K562 (cell line): ENCODE measurements at regions not wholly inside any gene's neighbourhood (a gene's known extent, or its start where the extent isn't known, plus 50 kb on each side); places are given as distances from the start of the nearest gene placed in this dataset.

Experiments
- HEY1 ChIP-seq: fragments of 250-450 bp; sonication (Bioruptor Pico); IDR thresholded peaks from 2 replicates; pipeline ENCODE4 v1.5.0; 2020; ENCODE audit warnings: mild to moderate bottlenecking, moderate library complexity, borderline replicate concordance
- POU5F1 ChIP-seq: fragments of 150-350 bp; IDR thresholded peaks from 2 replicates; pipeline ENCODE4 v1.6.1; 2014; ENCODE audit warnings: borderline replicate concordance, low read length, low read depth, mild to moderate bottlenecking; ENCODE audit not compliant: partially characterized antibody
- SAP30 ChIP-seq: fragments of 200-600 bp; sonication (generic); IDR thresholded peaks from 2 replicates; pipeline ENCODE4 v1.6.1; 2012; ENCODE audit warnings: borderline replicate concordance, low read depth, mild to moderate bottlenecking, moderate library complexity, low read length, control low read depth, inconsistent platforms; ENCODE audit not compliant: insufficient read depth, poor library complexity, severe bottlenecking
- SMC3 ChIP-seq: conservative IDR thresholded peaks from 2 replicates; pipeline ENCODE4 v1.6.1; 2011; ENCODE audit warnings: low read depth, low read length, improper control_type of control experiment; ENCODE audit not compliant: insufficient read depth
- U2AF2 ChIP-seq: fragments of 200-400 bp; formaldehyde crosslinking; optimal IDR thresholded peaks from 2 replicates; pipeline ENCODE3; 2017; ENCODE audit warnings: low read depth, mild to moderate bottlenecking, low read length
- TF ChIP-seq, protein P1 (sequence below): sonication (generic); formaldehyde crosslinking; IDR thresholded peaks from 2 replicates; pipeline ENCODE4 v1.8.0; 2023; ENCODE audit warnings: mild to moderate bottlenecking, missing genetic modification reagents

DNA sequence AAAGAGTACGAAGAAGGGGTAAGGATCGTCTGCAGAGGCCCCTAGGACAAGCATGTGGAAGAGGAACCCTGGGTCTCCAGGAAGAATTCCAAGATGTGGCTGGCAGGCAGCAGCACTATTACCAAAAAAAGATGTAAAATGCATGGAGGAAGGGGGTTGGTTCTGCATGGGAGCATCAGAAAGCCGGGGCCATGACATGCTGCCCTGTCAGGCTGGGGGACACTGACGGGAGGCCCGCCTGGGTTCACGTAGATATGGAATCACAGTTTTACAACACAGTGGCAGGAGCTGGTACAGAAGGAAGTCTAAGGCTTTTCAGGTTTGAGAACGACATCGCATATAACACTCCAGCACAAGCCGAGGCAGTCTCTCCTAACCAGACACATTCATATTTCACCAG is 150.0 kb upstream of the GSC start:
- TF ChIP-seq U2AF2 (no peak), SAP30 (no peak), POU5F1 (no peak), SMC3 (no peak), HEY1 (CRISPR knock-in tag) (no peak)
- TF ChIP-seq, protein P1, sequence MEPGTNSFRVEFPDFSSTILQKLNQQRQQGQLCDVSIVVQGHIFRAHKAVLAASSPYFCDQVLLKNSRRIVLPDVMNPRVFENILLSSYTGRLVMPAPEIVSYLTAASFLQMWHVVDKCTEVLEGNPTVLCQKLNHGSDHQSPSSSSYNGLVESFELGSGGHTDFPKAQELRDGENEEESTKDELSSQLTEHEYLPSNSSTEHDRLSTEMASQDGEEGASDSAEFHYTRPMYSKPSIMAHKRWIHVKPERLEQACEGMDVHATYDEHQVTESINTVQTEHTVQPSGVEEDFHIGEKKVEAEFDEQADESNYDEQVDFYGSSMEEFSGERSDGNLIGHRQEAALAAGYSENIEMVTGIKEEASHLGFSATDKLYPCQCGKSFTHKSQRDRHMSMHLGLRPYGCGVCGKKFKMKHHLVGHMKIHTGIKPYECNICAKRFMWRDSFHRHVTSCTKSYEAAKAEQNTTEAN (CRISPR knock-in tag): no peak
